ENCODE measurements at regions not wholly inside any gene's neighbourhood (a gene's known extent, or its start where the extent isn't known, plus 50 kb on each side); places are given as distances from the start of the nearest gene placed in this dataset.
"Not testable (repeated sequence)": the region's sequence is repeated elsewhere in the genome, so short reads cannot be mapped to it uniquely, and the experiment has no call there.

- DNase-seq (ENCODE audit: low read depth in 2 of 3, low spot score in 2 of 3) = no peak
Measured at GRCh38 chr2:205865905-205866441, 183.7 kb downstream of the NRP2 start.

- DNase-seq (ENCODE audit: low read depth in 2 of 3, low spot score in 2 of 3) = no peak
Measured at GRCh38 chr2:205865056-205865455, 182.8 kb downstream of the NRP2 start.

DNA sequence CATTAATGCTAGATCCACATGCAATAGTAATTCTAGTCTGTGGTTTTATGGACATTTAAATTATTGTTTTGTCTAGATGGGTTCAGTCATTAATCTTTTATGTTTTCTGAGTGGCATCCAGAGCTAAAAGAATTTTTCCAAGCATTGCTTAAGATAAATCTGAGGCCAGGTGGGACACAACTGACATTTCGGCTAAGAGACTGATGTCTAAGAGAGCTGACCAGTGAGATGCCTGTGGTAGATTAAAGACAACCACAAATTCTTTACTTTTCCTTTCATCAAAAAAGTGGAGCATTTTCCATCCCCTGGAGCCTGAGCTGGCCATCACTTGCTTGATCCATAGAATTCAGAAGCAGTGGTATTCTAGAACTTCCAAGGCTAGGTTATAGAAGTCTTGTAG lies 182.2 kb downstream of the NRP2 start:
- no peak for DNase-seq (ENCODE audit: low read depth in 2 of 3, low spot score in 2 of 3)

DNA sequence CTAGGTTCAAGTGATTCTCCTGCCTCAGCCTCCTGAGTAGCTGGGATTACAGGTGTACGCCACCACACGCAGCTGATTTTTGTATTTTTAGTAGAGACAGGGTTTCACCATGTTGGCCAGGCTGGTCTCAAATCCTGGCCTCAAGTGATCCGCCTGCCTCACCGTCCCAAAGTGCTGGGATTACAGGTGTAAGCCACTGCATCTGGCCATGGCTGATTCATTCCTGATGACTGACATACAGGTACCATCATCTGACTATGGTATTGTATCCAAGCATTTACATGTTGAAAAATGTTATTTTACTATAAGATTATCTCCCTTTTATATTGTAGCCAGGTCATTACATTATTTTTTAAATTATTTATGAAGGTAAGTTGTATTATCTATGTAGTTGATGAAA lies 180.5 kb downstream of the NRP2 start:
- DNase-seq (ENCODE audit: low read depth in 2 of 3, low spot score in 2 of 3) = not testable (repeated sequence)

DNA sequence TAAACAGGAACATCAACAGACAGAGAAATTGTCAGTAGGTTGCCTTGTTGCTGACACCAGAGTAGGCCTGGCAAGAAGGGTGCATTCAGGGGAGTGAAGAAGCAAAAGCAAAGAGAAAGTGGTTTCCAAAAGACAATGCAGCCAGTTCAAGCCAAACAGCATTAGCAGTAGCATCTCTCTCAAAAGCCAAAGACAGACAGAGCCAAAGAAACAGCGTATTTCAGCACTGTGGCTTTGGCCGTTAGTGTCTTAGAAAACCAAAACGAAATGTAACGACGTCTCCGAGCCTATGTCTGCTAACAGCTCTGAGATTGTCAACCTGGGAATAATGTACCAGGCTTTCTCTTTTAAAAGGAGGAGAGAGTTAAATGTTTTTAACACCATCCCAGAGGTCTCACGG lies 178.6 kb downstream of the NRP2 start:
- DNase-seq (ENCODE audit: low read depth in 2 of 3, low spot score in 2 of 3) = no peak

- no peak for DNase-seq (ENCODE audit: low read depth in 2 of 3, low spot score in 2 of 3)
Measured at GRCh38 chr2:205860181-205860580, 177.9 kb downstream of the NRP2 start.

GRCh38 chr2:205858881-205859441 lies 176.7 kb downstream of the NRP2 start:
- no peak for DNase-seq (ENCODE audit: low read depth in 2 of 3, low spot score in 2 of 3)

DNA sequence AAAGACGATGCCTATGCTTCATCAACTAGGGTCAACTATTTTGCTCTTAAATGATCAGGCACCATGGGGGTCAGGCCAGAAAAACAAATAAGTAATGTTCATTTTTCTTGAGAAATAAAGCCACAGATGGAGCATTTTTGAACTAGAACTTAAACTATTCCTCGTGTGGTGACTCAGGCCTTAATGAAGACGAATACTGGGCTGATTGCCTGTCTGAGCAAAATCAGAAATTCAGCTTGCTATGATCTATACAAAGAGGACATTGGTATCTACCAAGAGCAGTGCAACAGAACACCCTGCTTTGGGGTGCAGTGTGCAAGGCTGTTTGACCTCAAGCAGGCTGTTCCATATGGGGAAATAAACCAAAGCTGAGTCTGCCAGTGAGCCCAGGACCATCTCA lies 176.0 kb downstream of the NRP2 start:
- no peak for DNase-seq (ENCODE audit: low read depth in 2 of 3, low spot score in 2 of 3)

- no peak for DNase-seq (ENCODE audit: low read depth in 2 of 3, low spot score in 2 of 3)
Measured at GRCh38 chr2:205857520-205858237, 175.4 kb downstream of the NRP2 start.

DNA sequence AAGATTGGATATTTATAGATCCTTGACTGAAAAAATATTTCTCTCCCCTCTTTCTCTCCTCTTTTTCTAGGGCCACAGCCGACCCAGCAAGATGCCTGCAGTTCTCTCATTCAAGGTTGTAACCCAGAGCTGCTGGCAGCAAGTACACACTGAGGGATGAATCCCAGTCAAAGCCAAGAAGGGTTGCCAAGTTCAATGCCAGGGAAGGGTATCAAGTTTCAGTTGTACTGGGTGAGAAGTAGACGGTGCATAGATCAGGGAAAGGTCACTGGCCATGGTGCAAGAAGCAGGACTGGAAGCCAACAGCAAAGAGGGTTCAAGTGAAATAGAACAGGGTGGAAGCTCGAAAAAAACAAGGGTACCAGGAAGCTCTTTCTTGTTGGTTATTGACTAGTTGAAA lies 170.2 kb downstream of the NRP2 start:
- DNase-seq (ENCODE audit: low read depth in 2 of 3, low spot score in 2 of 3) = no peak

DNA sequence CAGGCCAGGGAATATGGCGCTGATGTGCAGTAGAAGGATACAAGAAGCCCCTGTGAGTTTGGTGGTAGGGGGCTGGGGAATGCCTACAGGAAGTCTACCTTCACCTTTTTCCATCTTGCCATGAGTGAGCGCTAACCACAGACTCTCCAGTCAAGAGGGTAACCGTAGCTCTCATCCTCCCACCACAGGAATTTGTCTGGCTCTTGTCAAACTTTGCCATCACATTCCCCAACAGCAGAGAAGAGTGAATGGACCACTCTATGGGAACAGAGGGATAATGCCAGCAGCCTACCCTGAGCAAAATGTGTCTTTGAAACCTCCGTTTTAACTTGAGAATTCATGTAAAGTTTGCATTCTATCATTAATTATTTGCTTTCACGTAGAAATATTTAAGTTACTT lies 168.3 kb downstream of the NRP2 start:
- DNase-seq (ENCODE audit: low read depth in 2 of 3, low spot score in 2 of 3) = no peak

DNA sequence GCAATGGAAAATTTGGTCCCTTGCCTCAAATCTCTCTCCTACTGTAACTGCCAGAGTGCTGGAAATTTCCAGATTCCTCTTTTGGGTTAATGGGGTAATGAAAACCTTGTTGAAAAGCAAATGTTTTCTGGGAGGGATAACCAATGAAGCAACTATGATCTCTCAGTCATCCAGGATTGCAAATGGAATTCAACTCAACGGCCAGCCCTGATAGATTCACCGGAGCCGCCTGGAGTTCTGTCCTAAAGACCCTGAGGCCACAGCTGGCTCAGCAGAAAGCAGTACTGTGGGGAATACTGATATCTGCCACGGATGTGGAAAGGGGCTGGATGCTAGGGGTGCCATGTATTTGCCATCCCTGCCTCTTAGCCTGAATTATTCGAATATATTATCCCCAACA lies 167.8 kb downstream of the NRP2 start:
- no peak for DNase-seq (ENCODE audit: low read depth in 2 of 3, low spot score in 2 of 3)

GRCh38 chr2:205849136-205849535 lies 166.8 kb downstream of the NRP2 start:
- DNase-seq (ENCODE audit: low read depth in 2 of 3, low spot score in 2 of 3) = no peak

DNA sequence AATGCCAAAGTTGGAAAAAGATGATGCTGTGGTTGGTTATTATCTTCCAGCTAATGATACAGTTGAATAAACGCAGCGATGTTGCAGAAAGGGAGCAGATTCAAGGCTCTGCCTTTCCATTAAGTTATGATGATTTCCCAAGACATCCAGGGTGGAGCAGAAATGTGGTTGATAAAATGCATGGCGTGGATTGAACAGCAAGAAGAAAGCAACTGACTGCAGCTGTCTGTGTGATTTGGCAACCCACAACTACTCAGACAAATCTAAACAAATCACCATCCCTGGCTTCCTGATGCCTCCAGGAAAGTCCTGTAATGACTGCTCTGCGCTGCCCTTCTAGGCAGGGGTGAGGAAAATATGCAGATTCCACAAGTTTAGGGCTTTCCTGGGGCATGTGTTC lies 166.3 kb downstream of the NRP2 start:
- DNase-seq (ENCODE audit: low read depth in 2 of 3, low spot score in 2 of 3) = no peak
